ENCODE measurements at regions not wholly inside any gene's neighbourhood (a gene's known extent, or its start where the extent isn't known, plus 50 kb on each side); places are given as distances from the start of the nearest gene placed in this dataset.

DNA sequence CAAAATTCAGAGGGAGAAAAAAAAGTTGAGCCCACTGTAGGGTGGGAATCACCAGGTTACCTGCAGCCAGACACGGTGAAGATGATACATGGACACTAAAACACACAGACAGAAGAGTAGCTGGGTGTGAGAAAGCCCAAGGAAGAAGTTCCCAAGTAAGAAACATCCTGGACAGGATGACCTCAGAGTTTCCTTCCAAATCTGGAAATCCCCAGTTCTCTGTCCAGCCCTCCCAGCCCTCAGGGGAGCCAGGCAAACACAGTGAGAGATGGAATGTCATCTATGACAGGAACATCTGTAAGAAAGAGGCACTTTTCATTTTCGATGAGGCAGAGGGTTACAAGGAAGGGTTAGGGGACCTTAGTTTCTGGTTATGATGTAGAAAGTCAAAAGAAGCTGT, 125.1 kb upstream of the LYZL1 start:
- DNase-seq (ENCODE audit: low read depth), result peak; percentile 84

GRCh38 chr10:29166713-29167112, 122.2 kb upstream of the LYZL1 start:
- no peak for DNase-seq (ENCODE audit: low read depth)

- no peak for DNase-seq (ENCODE audit: low read depth)
Observed at GRCh38 chr10:29169021-29169420, 119.8 kb upstream of the LYZL1 start.

DNA sequence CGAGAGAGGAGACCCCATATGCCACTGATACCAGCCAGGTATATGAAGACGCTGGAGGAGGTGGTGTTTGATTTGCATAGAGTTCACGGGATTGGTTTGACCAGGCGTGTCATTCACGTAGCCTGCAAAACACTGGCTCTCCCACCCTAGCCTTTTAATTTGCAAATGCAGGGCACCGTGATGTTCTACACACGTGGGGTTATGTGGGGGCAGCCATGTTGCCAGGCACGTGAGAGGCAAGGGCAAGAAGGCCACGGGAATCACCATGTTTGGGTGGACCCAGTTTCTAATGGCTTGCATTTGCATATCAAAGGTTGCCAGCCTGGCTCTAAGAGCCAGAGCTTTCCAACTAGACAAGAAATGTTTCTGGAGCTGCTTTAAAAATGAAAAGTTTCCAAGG, 117.2 kb upstream of the LYZL1 start:
- no peak for DNase-seq (ENCODE audit: low read depth)

DNA sequence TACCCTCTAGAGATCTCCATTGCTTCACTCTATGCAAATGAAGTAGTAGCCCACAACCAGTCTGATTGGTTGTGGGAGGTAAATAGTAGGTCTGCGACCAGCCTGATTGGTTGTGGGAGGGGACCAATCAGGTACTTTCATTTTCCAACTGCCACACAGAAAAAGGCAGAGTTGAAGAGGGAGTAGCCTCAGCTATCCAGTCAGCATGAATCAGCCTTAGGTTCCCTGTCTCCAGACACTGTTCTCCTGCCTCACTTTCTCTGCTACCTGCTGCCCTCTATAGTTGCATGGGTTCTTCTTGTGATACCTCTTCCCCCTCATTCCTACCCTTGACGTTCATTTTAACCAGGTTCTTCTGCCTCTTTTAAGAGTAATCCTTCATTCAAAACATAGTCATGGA, 114.5 kb upstream of the LYZL1 start:
- no peak for DNase-seq (ENCODE audit: low read depth)

DNA sequence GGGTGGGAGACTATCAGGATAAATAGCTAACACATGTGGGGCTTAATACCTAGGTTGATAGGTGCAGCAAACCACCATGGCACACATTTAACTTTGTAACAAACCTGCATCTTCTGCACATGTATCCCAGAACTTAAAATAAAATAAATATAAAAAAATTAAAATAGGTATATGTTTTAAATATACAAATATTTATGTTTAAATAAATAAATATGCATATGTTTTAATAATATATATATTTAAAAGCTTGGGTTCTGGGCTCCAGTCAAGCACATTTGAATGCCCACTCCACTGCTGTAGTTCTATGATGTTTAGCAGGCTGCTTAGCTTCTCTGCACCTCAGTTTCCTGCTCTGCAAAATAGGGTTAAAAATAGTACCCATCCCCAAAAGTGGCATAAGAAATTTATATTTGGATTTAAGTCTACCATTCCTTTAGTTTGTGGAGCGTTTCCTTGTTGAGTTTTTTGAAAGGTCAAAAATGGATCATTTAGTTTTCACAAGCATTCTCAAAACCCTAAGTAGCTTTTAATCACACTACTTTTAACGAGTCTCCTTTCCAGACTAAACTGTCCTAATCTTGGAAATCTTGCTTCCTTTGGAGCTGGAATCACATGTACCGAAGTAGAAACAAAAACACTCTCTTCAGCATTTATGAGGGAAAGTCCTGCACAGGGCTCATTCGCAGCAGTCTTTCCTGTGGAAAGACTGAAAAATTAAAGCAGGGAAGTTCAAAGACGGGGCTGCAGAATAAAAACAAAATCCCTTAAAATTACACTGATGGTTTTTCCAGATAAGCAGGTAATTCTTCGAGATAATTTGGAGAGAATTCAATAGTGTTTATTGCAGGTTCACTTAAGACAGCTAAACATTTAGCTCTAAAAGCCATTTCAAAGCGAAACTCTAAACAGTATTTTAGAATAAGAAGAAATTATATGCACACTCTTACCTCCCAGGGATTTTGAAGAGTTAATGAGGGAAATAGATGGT, 111.7 kb upstream of the LYZL1 start:
- DNase-seq (ENCODE audit: low read depth), result no peak

DNA sequence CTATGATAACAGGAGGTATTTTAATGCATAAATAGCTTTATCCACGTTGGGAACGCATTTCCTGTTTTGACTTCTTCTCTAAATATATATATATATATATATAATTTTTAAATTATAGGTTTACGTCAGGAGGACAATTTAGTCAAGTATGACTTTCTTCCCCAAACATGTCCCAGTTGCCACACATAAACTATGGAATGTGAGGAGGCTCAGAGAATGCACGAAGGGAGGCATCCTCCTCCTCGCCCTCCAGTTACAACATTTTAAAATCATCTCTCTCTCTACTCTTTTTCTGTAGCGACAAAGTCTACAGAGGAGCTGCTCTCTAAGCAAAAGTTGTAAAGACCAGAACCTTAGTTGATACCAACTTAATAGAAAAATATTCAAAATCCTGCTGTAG, 106.9 kb upstream of the LYZL1 start:
- no peak for DNase-seq (ENCODE audit: low read depth)

GRCh38 chr10:29183301-29183945, 105.4 kb upstream of the LYZL1 start:
- DNase-seq (ENCODE audit: low read depth), result no peak

- DNase-seq (ENCODE audit: low read depth), result no peak
Observed at GRCh38 chr10:29184205-29185000, 104.5 kb upstream of the LYZL1 start.

GRCh38 chr10:29185050-29185449, 103.8 kb upstream of the LYZL1 start:
- no peak for DNase-seq (ENCODE audit: low read depth)

DNA sequence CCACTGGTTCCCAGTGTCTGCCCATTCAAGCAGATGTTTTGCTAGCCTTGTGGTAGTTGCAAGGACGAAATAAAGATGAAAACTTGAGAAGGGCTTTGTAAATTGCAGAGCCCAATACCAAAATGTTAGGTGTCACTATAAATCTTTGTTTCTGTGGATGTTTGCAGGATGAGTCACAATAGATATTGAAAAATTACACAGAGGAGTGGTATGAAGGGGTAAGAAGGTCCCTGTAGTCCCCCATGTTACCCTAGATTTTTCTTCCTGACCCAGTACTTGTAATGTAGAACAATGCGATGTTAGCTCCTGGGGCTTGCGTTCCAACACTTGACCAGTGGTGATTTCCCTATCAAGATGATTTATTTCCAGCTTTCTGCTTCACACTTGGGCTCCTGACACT, 102.6 kb upstream of the LYZL1 start:
- no peak for DNase-seq (ENCODE audit: low read depth)

DNA sequence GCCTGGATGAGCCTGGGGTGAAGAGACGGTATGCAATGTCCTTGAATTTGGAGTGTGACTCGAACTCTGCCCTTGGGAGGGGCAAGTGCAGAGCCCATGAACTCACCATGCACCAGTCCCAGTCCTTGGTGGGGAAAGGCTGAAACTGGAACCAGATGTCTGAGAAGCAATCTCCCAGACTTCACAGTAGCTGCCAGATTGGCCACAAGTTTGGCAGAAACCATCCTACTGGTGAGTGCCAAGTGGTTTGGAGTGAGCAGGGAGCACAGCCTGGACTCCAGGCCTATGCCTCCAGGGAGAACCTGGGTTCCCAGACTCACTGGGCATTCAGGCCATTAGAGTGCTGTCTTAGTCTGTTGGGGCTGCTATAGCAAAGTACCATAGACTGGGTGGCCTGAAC, 99.6 kb upstream of the LYZL1 start:
- peak; percentile 14 for DNase-seq (ENCODE audit: low read depth)

GRCh38 chr10:29191674-29192073, 97.2 kb upstream of the LYZL1 start:
- peak; percentile 72 for DNase-seq (ENCODE audit: low read depth)

GRCh38 chr10:29199339-29199738, 89.5 kb upstream of the LYZL1 start:
- DNase-seq (ENCODE audit: low read depth), result no peak

- DNase-seq (ENCODE audit: low read depth), result peak; percentile 21
Observed at GRCh38 chr10:29199941-29200679, 88.8 kb upstream of the LYZL1 start.

DNA sequence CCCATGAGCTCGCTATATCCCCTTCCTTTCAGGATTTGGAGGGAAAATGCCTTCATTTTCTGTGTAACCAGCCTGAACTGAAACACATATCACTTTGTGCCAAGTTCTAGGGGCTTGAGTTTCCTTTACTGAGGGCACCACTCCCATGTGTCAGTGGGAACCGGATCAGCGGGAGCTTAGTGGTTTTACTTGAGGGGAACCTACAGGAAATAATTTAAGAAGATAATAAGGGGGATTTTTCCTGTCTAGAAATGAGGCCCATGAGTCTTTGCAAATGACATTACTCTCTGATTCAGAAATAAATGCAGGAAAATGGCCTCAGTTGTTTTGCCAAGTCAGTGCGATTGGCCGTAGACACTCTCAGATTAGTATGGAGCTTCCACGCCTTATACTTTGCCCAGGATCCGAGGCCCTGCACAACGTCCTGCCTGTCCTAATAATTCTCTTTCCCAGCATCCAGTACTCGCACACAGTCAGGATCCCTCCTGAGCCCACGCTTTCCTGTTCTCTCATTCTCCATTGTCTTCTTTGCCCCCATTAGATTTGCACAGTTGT, 86.4 kb upstream of the LYZL1 start:
- no peak for DNase-seq (ENCODE audit: low read depth)

- DNase-seq (ENCODE audit: low read depth), result no peak
Observed at GRCh38 chr10:29203432-29203831, 85.4 kb upstream of the LYZL1 start.

- DNase-seq (ENCODE audit: low read depth), result no peak
Observed at GRCh38 chr10:29204070-29204800, 84.6 kb upstream of the LYZL1 start.

DNA sequence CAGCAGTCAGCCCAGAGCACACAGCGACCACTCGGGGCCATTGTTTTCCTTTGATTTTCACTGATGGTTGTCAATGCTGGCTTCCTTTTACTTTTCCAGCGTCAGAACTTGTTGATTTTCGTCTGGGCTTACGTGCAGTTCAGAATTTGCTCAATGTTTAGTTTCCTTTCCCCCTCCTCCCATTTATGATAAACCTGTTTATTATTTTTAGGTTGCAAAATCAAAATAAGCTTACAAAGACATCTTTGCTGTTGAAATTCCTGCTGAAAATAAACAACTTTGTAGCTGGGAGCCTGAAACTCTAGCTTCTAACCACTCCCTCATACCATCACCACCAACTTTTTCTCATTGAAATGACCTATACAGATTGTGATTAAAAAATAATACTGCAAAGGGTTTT, 83.1 kb upstream of the LYZL1 start:
- DNase-seq (ENCODE audit: low read depth), result peak; percentile 29

- DNase-seq (ENCODE audit: low read depth), result no peak
Observed at GRCh38 chr10:29208845-29209244, 80.0 kb upstream of the LYZL1 start.

DNA sequence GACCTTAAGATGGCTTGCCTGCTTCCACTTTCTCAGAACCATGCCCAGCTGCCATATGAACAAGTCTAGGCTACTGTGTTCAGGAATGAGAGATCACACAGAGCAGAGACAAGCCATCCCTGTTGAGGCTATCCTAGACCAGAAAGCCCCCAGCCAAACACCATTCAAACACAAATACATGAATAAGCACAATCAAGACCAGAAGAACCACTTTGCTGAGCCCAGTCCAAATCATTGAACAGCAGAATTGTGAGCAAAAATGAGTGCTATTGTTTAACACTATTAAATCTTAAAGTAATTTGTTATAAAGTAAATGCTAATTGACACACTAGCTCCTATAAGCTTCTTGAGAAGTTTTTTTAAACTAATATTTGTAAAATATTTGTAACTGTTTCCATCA, 79.0 kb upstream of the LYZL1 start:
- DNase-seq (ENCODE audit: low read depth), result no peak

Data from iris pigment epithelial cell (primary cell).